HCT116 (cell line): ENCODE measurements at regions not wholly inside any gene's neighbourhood (a gene's known extent, or its start where the extent isn't known, plus 50 kb on each side); places are given as distances from the start of the nearest gene placed in this dataset.

Experiments
- ATAC-seq: fragments of 200-7000 bp; cut with Tn5 transposase; 2 replicates; pipeline ENCODE4 v1.9.1; 2020; ENCODE audit warnings: mild to moderate bottlenecking, moderate library complexity
- BruUV-seq: library from RNA; stranded (reverse); fragments of 400-500 nt; replicated peaks from 2 replicates; lab custom pipeline; 2021; lab: Mats Ljungman, UMichigan
- CTCF ChIA-PET: fragments of 300-600 bp; sonication (Branson Sonifier 250); formaldehyde crosslinking; loops from one replicate; lab custom pipeline; 2021; ENCODE audit warnings: antibody characterized with exemption; lab: Charles Lee
- POLR2A ChIA-PET: fragments of 300-600, 350-600 bp; sonication (Branson Sonifier 250); formaldehyde crosslinking; loops from one replicate; lab custom pipeline; 2021; ENCODE audit warnings: antibody characterized with exemption; lab: Charles Lee
- RAD21 ChIA-PET, 2 experiments: fragments of 300-600 bp; sonication (Branson Sonifier 250); formaldehyde crosslinking; loops; one replicate each; lab custom pipeline; 2023; ENCODE audit warnings: low total read pairs in 2 of 2; ENCODE audit not compliant: uncharacterized antibody in 2 of 2, unreplicated experiment in 2 of 2, low non-redundant PET in 1 of 2; lab: Charles Lee
- DNase-seq: peaks from one replicate; pipeline ENCODE4 v3.0.0-alpha.2; 2010; ENCODE audit warnings: low read depth, low spot score
- H2AFZ ChIP-seq: fragments of 200-600 bp; shearing (Covaris generic), sonication (generic); 2 replicates; pipeline ENCODE4 v1.6.1; 2017; ENCODE audit warnings: low read depth, mixed run types, mixed read lengths, antibody characterized with exemption, low read length; ENCODE audit not compliant: poor library complexity, severe bottlenecking
- H3K27ac ChIP-seq: 2 replicates; pipeline ENCODE4 v1.5.1; 2012; ENCODE audit warnings: low read depth, low read length
- H3K27me3 ChIP-seq: fragments of 200-600 bp; sonication (generic); 2 replicates; pipeline ENCODE4 v1.6.1; 2016; ENCODE audit warnings: mixed run types, low read length, mixed read lengths; ENCODE audit not compliant: insufficient read depth
- H3K36me3 ChIP-seq, 2 experiments: fragments of 200-500 bp in 1 of 2; fragments of 200-600 bp in 1 of 2; sonication (Bioruptor generic) in 1 of 2; sonication (generic) in 1 of 2; 2 replicates each; pipeline versions ENCODE4 v1.5.1 to v1.6.1; 2014 to 2016; ENCODE audit warnings: low read length in 2 of 2, inconsistent platforms in 1 of 2, mixed read lengths in 1 of 2, mixed run types in 1 of 2; ENCODE audit not compliant: insufficient read depth in 2 of 2, control insufficient read depth in 1 of 2
- H3K4me1 ChIP-seq, 2 experiments: fragments of 200-600 bp in 1 of 2; sonication (generic) in 1 of 2; 2 replicates each; pipeline versions ENCODE4 v1.5.1 to v1.6.1; 2012 to 2017; ENCODE audit warnings: low read length in 2 of 2, inconsistent platforms in 1 of 2, mild to moderate bottlenecking in 1 of 2, mixed read lengths in 1 of 2, mixed run types in 1 of 2, moderate library complexity in 1 of 2; ENCODE audit not compliant: insufficient read depth in 2 of 2, control insufficient read depth in 1 of 2
- H3K4me2 ChIP-seq: fragments of 200-600 bp; sonication (generic); 2 replicates; pipeline ENCODE4 v1.6.1; 2017; ENCODE audit warnings: mixed run types, low read length, mixed read lengths
- H3K4me3 ChIP-seq, 2 experiments: fragments of 200-600 bp in 1 of 2; sonication (generic) in 1 of 2; replicated peaks in 1 of 2; 2 replicates each; pipeline ENCODE4 v1.5.1; 2011 to 2016; ENCODE audit warnings: low read length in 2 of 2, control low read depth in 1 of 2, low read depth in 1 of 2, mild to moderate bottlenecking in 1 of 2, mixed read lengths in 1 of 2, mixed run types in 1 of 2
- H3K79me2 ChIP-seq: fragments of 200-600 bp; sonication (generic); 2 replicates; pipeline ENCODE4 v1.6.1; 2017; ENCODE audit warnings: mild to moderate bottlenecking, mixed run types, low read length, moderate library complexity, mixed read lengths; ENCODE audit not compliant: insufficient read depth
- H3K9ac ChIP-seq: fragments of 200-600 bp; sonication (generic); 2 replicates; pipeline ENCODE4 v1.6.1; 2016; ENCODE audit warnings: low read length, mixed read lengths
- H3K9me2 ChIP-seq: fragments of 200-600 bp; sonication (generic), shearing (Covaris generic); 2 replicates; pipeline ENCODE4 v1.6.1; 2017; ENCODE audit warnings: mixed run types, mild to moderate bottlenecking, moderate library complexity; ENCODE audit not compliant: insufficient read depth
- H3K9me3 ChIP-seq, 2 experiments: fragments of 200-500 bp in 1 of 2; fragments of 200-600 bp in 1 of 2; sonication (Bioruptor generic) in 1 of 2; sonication (generic) in 1 of 2; 2 replicates each; pipeline ENCODE4 v1.6.1; 2014 to 2017; ENCODE audit warnings: low read length in 2 of 2, mixed read lengths in 2 of 2, inconsistent platforms in 1 of 2, low read depth in 1 of 2, mild to moderate bottlenecking in 1 of 2, mixed run types in 1 of 2, moderate library complexity in 1 of 2; ENCODE audit not compliant: control insufficient read depth in 1 of 2, insufficient read depth in 1 of 2
- H4K20me1 ChIP-seq: fragments of 200-600 bp; sonication (generic), shearing (Covaris generic); 2 replicates; pipeline ENCODE4 v1.6.1; 2017; ENCODE audit warnings: mixed run types, mild to moderate bottlenecking, moderate library complexity; ENCODE audit not compliant: insufficient read depth
- CEBPB ChIP-seq: IDR thresholded peaks from 2 replicates; pipeline ENCODE4 v1.6.1; 2012; ENCODE audit warnings: low read depth
- ELF1 ChIP-seq: IDR thresholded peaks from 2 replicates; pipeline ENCODE4 v1.6.1; 2012; ENCODE audit warnings: low read depth, borderline replicate concordance
- EZH2phosphoT487 ChIP-seq: fragments of 200-600 bp; IDR thresholded peaks from 2 replicates; pipeline ENCODE4 v1.6.1; 2018; ENCODE audit warnings: antibody characterized with exemption, borderline replicate concordance
- FOSL1 ChIP-seq: IDR thresholded peaks from 2 replicates; pipeline ENCODE4 v1.6.1; 2012; ENCODE audit warnings: low read depth
- JUND ChIP-seq: IDR thresholded peaks from 2 replicates; pipeline ENCODE4 v1.6.1; 2012
- POLR2A ChIP-seq: IDR thresholded peaks from 2 replicates; pipeline ENCODE4 v1.7.0; 2011; ENCODE audit warnings: borderline replicate concordance; ENCODE audit not compliant: insufficient read depth, insufficient read length; ENCODE audit errors: extremely low read depth
- POLR2AphosphoS5 ChIP-seq: IDR thresholded peaks from 2 replicates; pipeline ENCODE4 v1.6.1; 2011; ENCODE audit warnings: mild to moderate bottlenecking, low read depth, low read length, moderate library complexity
- RAD21 ChIP-seq: IDR thresholded peaks from 2 replicates; pipeline ENCODE4 v1.6.1; 2012; ENCODE audit warnings: low read depth, mild to moderate bottlenecking
- SP1 ChIP-seq: IDR thresholded peaks from 2 replicates; pipeline ENCODE4 v1.6.1; 2012; ENCODE audit warnings: low read depth
- YY1 ChIP-seq: IDR thresholded peaks from 2 replicates; pipeline ENCODE4 v1.6.1; 2011; ENCODE audit warnings: low read length, low read depth, moderate library complexity, mild to moderate bottlenecking; ENCODE audit not compliant: insufficient replicate concordance; ENCODE audit errors: extremely low read depth
- intact Hi-C: fragments of 100-400 bp; cut with micrococcal nuclease; formaldehyde crosslinking; loops from 2 replicates; pipeline ENCODE4 v1.10.0; 2022
- TF ChIP-seq, protein P1 (sequence below): IDR thresholded peaks from 2 replicates; pipeline ENCODE4 v1.6.1; 2012; ENCODE audit warnings: low read depth
- TF ChIP-seq, protein P2 (sequence below): IDR thresholded peaks from 2 replicates; pipeline ENCODE4 v1.6.1; 2011; ENCODE audit warnings: mild to moderate bottlenecking, low read length, moderate library complexity; ENCODE audit not compliant: insufficient replicate concordance; ENCODE audit errors: extremely low read depth

DNA sequence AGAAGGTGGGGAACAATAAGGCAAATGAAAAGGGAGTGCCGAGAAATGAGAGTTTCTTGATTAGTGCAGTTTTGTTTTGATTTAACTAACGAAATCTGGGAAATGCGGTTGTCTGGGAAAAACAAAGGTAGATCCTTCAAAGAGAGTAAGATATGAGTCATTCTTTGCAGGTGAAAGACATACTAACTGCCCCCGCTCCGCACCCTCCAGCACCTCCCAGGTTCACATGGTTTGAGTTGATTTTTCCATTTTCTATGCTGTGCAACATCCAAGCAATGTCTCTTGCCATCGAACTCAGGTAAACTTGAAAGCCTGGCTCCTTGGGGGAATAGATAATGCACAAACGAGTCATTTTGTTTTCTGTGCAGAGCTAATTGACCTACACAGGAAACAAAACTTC is 84.1 kb upstream of the KLF12 start:
- no TSS peak for BruUV-seq
- RAD21 ChIA-PET, result no interaction called here
- no peaks in the 10 kb centered on the region for H3K9me3 ChIP-seq
- no peaks in the 10 kb centered on the region for H3K36me3 ChIP-seq
- CTCF ChIA-PET, result no interaction called here
- DNase-seq, result no peak
- no peaks in the 10 kb centered on the region for H3K4me1 ChIP-seq
- no peak overlapping the region for H3K4me2 ChIP-seq
- H2AFZ ChIP-seq, result no peak overlapping the region
- H3K27me3 ChIP-seq, result no peaks in the 10 kb centered on the region
- POLR2A ChIA-PET, result no interaction called here
- intact Hi-C loops, result no loop called here
- no peak overlapping the region for H3K4me3 ChIP-seq
- H3K9ac ChIP-seq, result no peak overlapping the region
- TF ChIP-seq EZH2phosphoT487 (no peak), SP1 (no peak), ELF1 (no peak), FOSL1 (no peak), CEBPB (no peak), RAD21 (no peak), POLR2A (no peak), JUND (no peak), POLR2AphosphoS5 (no peak), YY1 (no peak)
- TF ChIP-seq, protein P1, sequence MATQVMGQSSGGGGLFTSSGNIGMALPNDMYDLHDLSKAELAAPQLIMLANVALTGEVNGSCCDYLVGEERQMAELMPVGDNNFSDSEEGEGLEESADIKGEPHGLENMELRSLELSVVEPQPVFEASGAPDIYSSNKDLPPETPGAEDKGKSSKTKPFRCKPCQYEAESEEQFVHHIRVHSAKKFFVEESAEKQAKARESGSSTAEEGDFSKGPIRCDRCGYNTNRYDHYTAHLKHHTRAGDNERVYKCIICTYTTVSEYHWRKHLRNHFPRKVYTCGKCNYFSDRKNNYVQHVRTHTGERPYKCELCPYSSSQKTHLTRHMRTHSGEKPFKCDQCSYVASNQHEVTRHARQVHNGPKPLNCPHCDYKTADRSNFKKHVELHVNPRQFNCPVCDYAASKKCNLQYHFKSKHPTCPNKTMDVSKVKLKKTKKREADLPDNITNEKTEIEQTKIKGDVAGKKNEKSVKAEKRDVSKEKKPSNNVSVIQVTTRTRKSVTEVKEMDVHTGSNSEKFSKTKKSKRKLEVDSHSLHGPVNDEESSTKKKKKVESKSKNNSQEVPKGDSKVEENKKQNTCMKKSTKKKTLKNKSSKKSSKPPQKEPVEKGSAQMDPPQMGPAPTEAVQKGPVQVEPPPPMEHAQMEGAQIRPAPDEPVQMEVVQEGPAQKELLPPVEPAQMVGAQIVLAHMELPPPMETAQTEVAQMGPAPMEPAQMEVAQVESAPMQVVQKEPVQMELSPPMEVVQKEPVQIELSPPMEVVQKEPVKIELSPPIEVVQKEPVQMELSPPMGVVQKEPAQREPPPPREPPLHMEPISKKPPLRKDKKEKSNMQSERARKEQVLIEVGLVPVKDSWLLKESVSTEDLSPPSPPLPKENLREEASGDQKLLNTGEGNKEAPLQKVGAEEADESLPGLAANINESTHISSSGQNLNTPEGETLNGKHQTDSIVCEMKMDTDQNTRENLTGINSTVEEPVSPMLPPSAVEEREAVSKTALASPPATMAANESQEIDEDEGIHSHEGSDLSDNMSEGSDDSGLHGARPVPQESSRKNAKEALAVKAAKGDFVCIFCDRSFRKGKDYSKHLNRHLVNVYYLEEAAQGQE, result no peak
- TF ChIP-seq, protein P2, sequence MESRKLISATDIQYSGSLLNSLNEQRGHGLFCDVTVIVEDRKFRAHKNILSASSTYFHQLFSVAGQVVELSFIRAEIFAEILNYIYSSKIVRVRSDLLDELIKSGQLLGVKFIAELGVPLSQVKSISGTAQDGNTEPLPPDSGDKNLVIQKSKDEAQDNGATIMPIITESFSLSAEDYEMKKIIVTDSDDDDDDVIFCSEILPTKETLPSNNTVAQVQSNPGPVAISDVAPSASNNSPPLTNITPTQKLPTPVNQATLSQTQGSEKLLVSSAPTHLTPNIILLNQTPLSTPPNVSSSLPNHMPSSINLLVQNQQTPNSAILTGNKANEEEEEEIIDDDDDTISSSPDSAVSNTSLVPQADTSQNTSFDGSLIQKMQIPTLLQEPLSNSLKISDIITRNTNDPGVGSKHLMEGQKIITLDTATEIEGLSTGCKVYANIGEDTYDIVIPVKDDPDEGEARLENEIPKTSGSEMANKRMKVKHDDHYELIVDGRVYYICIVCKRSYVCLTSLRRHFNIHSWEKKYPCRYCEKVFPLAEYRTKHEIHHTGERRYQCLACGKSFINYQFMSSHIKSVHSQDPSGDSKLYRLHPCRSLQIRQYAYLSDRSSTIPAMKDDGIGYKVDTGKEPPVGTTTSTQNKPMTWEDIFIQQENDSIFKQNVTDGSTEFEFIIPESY, result no peak
- H4K20me1 ChIP-seq, result no peaks in the 10 kb centered on the region
- no peak for ATAC-seq
- H3K27ac ChIP-seq, result no peak overlapping the region
- H3K79me2 ChIP-seq, result no peaks in the 10 kb centered on the region
- H3K9me2 ChIP-seq, result no peaks in the 10 kb centered on the region
